C4-2B (cell line): ENCODE measurements at regions not wholly inside any gene's neighbourhood (a gene's known extent, or its start where the extent isn't known, plus 50 kb on each side); places are given as distances from the start of the nearest gene placed in this dataset.

ENCODE experiments used
- H3K27ac ChIP-seq: fragments of 450-650 bp; 2 replicates; pipeline ENCODE4 v1.5.1; 2017
- ZFX ChIP-seq: fragments of 450-650 bp; IDR thresholded peaks from 2 replicates; pipeline ENCODE4 v1.6.1; 2017
- TF ChIP-seq, protein P1 (sequence below): fragments of 450-650 bp; conservative IDR thresholded peaks from 2 replicates; pipeline ENCODE4 v1.5.1; 2017; ENCODE audit warnings: mild to moderate bottlenecking

DNA sequence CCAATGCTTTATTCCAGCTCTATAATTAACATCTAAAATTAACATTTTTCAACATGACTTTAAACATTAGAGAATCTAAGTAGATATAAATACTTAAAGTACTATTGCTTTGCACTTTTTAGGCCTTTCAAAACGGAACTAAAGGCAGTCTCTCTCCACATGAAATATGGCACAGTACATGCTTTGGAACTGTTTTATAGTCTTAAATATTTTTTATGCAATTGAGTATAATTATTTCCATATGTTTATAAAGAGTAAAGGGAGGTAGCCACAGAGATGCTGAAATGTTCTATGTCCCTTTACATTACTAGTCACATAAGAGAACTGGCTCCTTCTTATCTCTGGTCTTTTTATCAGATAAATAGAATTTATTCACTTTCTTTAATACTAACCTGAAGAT, 674.0 kb downstream of the PLCL1 start:
- TF ChIP-seq, protein P1, sequence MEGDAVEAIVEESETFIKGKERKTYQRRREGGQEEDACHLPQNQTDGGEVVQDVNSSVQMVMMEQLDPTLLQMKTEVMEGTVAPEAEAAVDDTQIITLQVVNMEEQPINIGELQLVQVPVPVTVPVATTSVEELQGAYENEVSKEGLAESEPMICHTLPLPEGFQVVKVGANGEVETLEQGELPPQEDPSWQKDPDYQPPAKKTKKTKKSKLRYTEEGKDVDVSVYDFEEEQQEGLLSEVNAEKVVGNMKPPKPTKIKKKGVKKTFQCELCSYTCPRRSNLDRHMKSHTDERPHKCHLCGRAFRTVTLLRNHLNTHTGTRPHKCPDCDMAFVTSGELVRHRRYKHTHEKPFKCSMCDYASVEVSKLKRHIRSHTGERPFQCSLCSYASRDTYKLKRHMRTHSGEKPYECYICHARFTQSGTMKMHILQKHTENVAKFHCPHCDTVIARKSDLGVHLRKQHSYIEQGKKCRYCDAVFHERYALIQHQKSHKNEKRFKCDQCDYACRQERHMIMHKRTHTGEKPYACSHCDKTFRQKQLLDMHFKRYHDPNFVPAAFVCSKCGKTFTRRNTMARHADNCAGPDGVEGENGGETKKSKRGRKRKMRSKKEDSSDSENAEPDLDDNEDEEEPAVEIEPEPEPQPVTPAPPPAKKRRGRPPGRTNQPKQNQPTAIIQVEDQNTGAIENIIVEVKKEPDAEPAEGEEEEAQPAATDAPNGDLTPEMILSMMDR, result no peak
- TF ChIP-seq ZFX, result no peak
- no peak overlapping the region for H3K27ac ChIP-seq

DNA sequence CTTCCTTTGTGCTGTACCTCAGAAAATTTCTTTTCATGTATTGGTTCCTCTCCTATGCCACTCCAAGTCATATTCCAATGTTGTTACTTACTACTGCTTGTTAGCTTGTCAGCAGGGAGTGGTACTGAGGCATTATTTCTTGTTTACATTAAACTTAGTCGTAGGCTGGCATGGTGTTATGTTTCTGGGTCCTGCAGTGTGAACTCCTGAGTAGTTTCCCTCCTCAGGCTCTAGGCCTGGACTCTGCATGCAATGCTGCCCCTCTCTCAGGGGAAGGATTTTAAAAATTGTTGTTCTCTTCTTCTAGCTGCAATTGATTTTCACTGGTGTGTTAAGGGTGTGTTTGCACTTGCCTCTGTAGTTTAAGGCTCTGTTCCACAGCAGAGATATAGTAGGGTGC, 671.6 kb downstream of the PLCL1 start:
- no peak for TF ChIP-seq ZFX
- TF ChIP-seq, protein P1, result no peak
- no peak overlapping the region for H3K27ac ChIP-seq

DNA sequence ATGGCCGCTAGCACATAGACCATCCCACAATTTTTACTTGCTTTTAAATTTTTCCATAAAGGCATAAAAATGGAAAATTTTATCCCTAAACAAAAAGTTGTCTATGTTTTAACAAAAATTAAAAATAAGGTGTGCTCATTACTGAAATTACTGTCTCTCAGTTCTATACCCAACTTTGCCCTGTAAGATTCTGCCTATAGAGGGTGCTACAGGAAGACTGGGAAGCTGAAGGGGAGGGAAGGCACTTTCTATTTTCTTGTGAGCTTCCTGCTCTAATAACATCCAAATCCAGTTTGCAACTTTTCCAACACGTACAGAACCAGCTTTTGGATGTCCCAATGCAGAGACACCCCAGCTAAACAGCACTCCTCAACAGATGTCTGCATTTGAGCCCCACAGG, 666.9 kb downstream of the PLCL1 start:
- TF ChIP-seq, protein P1, result peak; percentile 43
- TF ChIP-seq ZFX, result no peak
- H3K27ac ChIP-seq, result no peak overlapping the region

DNA sequence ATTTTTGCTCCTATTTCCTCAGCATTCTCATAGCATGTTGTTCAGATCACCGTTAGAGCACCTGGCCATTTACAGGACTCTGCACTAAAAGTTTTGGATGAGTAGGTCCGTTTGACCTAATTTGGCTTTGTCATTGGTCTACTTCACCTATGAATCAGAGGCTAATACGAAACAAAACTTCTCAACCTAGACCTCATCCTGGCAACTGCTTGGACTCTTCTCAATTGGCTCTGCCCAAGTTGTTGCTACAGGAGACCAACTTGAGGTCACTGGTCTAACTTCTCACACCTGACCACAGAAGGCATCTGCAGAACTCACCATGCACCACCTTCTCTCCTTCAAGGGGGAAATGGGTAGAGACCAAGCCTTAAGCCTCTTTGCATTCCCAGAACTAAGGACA, 663.7 kb downstream of the PLCL1 start:
- TF ChIP-seq, protein P1, result no peak
- TF ChIP-seq ZFX, result no peak
- H3K27ac ChIP-seq, result no peak overlapping the region

DNA sequence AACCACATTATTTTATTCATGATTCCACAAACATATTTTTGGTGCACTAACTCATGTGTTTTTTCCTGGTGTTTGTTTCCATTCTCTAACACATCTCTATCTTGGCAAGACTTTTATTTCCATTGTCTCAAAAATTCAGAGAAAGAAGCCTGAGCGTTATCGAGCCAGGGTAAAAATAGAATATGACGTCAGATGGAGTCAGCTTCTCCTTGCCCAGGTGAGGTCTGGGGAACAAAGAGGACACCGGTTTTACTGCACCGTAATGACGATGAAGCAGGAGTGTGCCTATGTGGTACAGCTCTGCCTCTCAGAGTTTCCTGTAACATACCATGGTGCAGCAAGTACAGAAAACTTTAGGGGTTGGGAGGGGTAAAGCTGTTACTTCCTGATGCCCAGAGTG, 661.6 kb downstream of the PLCL1 start:
- no peak overlapping the region for H3K27ac ChIP-seq
- TF ChIP-seq, protein P1, result no peak
- TF ChIP-seq ZFX, result no peak

DNA sequence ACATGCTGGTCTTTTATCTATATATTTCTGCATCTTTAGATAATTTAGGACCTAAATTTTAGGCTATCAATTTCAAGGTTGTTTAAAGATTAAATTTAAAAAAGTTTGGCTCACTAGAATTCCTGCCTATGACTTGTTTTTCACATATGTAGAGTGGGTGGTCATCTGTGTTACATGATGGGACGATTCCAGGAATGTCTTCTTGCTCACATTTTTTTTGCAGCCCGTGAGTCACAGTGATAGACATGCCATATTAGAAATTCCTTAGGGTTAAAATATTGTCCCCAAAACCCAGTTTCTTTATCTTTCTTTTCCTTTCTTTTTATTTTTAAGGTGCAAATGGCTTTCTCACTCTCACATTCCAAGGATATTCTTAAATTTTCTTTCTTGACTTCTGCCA, 652.0 kb downstream of the PLCL1 start:
- TF ChIP-seq, protein P1, result no peak
- TF ChIP-seq ZFX, result no peak
- no peak overlapping the region for H3K27ac ChIP-seq

DNA sequence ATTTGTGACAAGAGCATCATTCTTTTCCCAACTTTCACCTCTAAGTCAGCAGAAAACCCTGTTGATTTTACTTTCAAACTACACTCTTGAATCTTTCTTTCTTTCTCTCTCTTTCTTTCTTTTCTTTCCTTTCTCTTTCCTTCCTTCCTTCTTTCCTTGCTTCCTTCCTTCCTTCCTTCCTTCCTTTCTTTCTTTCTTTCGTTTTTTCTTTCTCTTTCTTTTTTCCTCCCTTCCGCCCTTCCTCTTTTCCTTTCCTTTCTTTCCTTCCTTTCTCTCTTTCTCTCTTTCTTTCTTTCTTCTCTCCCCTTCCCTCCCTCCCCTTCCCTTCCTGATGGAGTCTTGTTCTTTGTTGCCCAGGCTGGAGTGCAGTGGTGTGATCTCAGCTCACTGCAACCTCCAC, 649.5 kb downstream of the PLCL1 start:
- H3K27ac ChIP-seq, result no peak overlapping the region
- TF ChIP-seq, protein P1, result no peak
- TF ChIP-seq ZFX, result no peak
